Muscle of arm (tissue), 1 donor: ENCODE measurements at regions not wholly inside any gene's neighbourhood (a gene's known extent, or its start where the extent isn't known, plus 50 kb on each side); places are given as distances from the start of the nearest gene placed in this dataset.

Source experiments
- DNase-seq: peaks from one replicate; pipeline ENCODE4 v3.0.0-alpha.2; 2013

- DNase-seq: no peak
These were observed 62.0 kb downstream of the HFE start for GRCh38 chr6:26149240-26149639.

GRCh38 chr6:26152226-26153101 is 65.2 kb downstream of the HFE start:
- no peak for DNase-seq

- DNase-seq: peak; percentile 66
These were observed 68.1 kb downstream of the HFE start for GRCh38 chr6:26155061-26155930.

GRCh38 chr6:26156105-26156849 is 69.0 kb downstream of the HFE start:
- DNase-seq: peak; percentile 98

GRCh38 chr6:26156850-26157250 is 69.6 kb downstream of the HFE start:
- DNase-seq: no peak

GRCh38 chr6:26157251-26158075 is 70.2 kb downstream of the HFE start:
- peak; percentile 96 for DNase-seq

GRCh38 chr6:26158076-26158580 is 70.9 kb downstream of the HFE start:
- DNase-seq: no peak

- peak; percentile 82 for DNase-seq
These were observed 71.5 kb downstream of the HFE start for GRCh38 chr6:26158581-26159356.

- DNase-seq: peak; percentile 60
These were observed 72.4 kb downstream of the HFE start for GRCh38 chr6:26159357-26160273.

GRCh38 chr6:26161322-26161721 is 74.1 kb downstream of the HFE start:
- DNase-seq: no peak

- DNase-seq: no peak
These were observed 75.2 kb downstream of the HFE start for GRCh38 chr6:26162399-26162798.

- no peak for DNase-seq
These were observed 76.3 kb downstream of the HFE start for GRCh38 chr6:26163427-26164119.

- no peak for DNase-seq
These were observed 76.9 kb downstream of the HFE start for GRCh38 chr6:26164120-26164505.

- DNase-seq: no peak
These were observed 78.1 kb downstream of the HFE start for GRCh38 chr6:26165261-26165790.

GRCh38 chr6:26170181-26170580 is 83.0 kb downstream of the HFE start:
- DNase-seq: no peak

- DNase-seq: no peak
These were observed 84.0 kb downstream of the HFE start for GRCh38 chr6:26170951-26171841.

GRCh38 chr6:26172608-26172968 is 85.4 kb downstream of the HFE start:
- DNase-seq: peak; percentile 70
